ENCODE measurements at regions not wholly inside any gene's neighbourhood (a gene's known extent, or its start where the extent isn't known, plus 50 kb on each side); places are given as distances from the start of the nearest gene placed in this dataset.
"Not testable (repeated sequence)": the region's sequence is repeated elsewhere in the genome, so short reads cannot be mapped to it uniquely, and the experiment has no call there.

DNA sequence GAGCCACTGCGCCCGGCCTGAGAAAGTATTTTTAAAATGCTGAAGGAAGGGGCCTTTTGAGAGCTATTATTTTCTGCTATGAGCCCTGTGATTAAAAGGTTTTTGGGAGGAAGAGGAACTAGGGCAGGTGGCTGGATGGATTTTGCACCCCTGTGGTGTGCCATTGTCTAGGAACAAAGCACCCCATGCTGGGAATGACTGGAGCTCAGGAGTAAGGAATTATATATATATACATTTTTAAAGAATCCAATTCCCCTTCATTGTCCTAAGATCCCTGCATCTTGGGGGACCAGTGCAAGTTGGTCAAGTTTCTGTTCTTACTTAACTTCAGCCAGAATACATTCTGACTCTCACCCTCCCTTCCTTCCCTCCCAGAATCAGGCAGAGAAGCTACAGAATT lies 91.6 kb downstream of the ZNF648 start:
- intact Hi-C loops (cut with micrococcal nuclease) = no loop called here
- Histone ChIP-seq H3K9me2 (ENCODE audit: insufficient read depth) (no peaks in the 10 kb centered on the region), H4K20me1 (ENCODE audit: insufficient read depth) (no peaks in the 10 kb centered on the region), H3K79me2 (ENCODE audit: insufficient read depth, low read length) (no peaks in the 10 kb centered on the region), H2AFZ (ENCODE audit: low read depth, low read length, poor library complexity, severe bottlenecking) (no peak overlapping the region), H3K4me3 (replicated peaks in 1 of 2; ENCODE audit: low read depth in 1 of 2, low read length in 2 of 2) (no peak overlapping the region), H3K9me3 (ENCODE audit: control insufficient read depth in 1 of 2, insufficient read depth in 1 of 2, low read depth in 1 of 2, low read length in 2 of 2) (no peaks in the 10 kb centered on the region), H3K36me3 (ENCODE audit: control insufficient read depth in 1 of 2, insufficient read depth in 2 of 2, low read length in 2 of 2) (no peaks in the 10 kb centered on the region), H3K27ac (ENCODE audit: low read depth, low read length) (no peak overlapping the region), H3K9ac (ENCODE audit: low read length) (no peak overlapping the region), H3K27me3 (ENCODE audit: insufficient read depth, low read length) (no peaks in the 10 kb centered on the region), H3K4me1 (ENCODE audit: control insufficient read depth in 1 of 2, insufficient read depth in 2 of 2, low read length in 2 of 2) (no peaks in the 10 kb centered on the region), H3K4me2 (ENCODE audit: low read length) (no peak overlapping the region)
- no TSS peak for BruUV-seq (replicated peaks)
- DNase-seq (ENCODE audit: low read depth, low spot score) (no peak), ATAC-seq (no peak)
- TF ChIP-seq ELF1 (IDR thresholded peaks at IDR 0.05; ENCODE audit: borderline replicate concordance, low read depth) = no peak
- TF ChIP-seq, protein P1, sequence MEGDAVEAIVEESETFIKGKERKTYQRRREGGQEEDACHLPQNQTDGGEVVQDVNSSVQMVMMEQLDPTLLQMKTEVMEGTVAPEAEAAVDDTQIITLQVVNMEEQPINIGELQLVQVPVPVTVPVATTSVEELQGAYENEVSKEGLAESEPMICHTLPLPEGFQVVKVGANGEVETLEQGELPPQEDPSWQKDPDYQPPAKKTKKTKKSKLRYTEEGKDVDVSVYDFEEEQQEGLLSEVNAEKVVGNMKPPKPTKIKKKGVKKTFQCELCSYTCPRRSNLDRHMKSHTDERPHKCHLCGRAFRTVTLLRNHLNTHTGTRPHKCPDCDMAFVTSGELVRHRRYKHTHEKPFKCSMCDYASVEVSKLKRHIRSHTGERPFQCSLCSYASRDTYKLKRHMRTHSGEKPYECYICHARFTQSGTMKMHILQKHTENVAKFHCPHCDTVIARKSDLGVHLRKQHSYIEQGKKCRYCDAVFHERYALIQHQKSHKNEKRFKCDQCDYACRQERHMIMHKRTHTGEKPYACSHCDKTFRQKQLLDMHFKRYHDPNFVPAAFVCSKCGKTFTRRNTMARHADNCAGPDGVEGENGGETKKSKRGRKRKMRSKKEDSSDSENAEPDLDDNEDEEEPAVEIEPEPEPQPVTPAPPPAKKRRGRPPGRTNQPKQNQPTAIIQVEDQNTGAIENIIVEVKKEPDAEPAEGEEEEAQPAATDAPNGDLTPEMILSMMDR (IDR thresholded peaks at IDR 0.05 in 2 of 3, conservative IDR thresholded peaks at IDR 0.05 in 1 of 3; ENCODE audit: borderline replicate concordance in 1 of 3, insufficient read depth in 1 of 3, low read depth in 2 of 3, low read length in 2 of 3) = no peak
- no peak for TF ChIP-seq ZFX (IDR thresholded peaks at IDR 0.05)
- TF ChIP-seq, protein P2, sequence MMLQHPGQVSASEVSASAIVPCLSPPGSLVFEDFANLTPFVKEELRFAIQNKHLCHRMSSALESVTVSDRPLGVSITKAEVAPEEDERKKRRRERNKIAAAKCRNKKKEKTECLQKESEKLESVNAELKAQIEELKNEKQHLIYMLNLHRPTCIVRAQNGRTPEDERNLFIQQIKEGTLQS (IDR thresholded peaks at IDR 0.05) = no peak
- TF ChIP-seq CBX3 (IDR thresholded peaks at IDR 0.05; ENCODE audit: low read depth) = no peak
- TF ChIP-seq, protein P3, sequence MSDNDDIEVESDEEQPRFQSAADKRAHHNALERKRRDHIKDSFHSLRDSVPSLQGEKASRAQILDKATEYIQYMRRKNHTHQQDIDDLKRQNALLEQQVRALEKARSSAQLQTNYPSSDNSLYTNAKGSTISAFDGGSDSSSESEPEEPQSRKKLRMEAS (IDR thresholded peaks at IDR 0.05) = no peak
- no peak for TF ChIP-seq ZNF274 (IDR thresholded peaks at IDR 0.05; ENCODE audit: low read depth, low read length)
- ChIA-PET CTCF (interaction anchor here (1.0 kb wide), 1 partner anchor 33 kb away, joined by 3 read pairs; no protein-coding TSS in a partner anchor), RAD21 (ENCODE audit: low non-redundant PET in 1 of 2, low total read pairs in 2 of 2, uncharacterized antibody in 2 of 2, unreplicated experiment in 2 of 2) (no interaction called here), POLR2A (no interaction called here)

DNA sequence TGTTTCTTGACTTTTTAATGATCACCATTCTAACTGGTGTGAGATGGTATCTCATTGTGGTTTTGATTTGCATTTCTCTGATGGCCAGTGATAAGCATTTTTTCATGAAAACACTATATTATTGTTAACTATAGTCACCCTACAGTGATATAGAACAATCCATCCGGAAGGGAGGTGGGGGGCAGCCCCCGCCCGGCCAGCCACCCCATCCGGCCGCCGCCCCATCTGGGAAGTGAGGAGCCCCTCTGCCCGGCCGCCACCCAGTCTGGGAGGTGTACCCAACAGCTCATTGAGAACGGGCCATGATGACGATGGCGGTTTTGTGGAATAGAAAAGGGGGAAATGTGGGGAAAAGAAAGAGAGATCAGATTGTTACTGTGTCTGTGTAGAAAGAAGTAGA lies 106.8 kb downstream of the ZNF648 start:
- DNase-seq (ENCODE audit: low read depth, low spot score); ATAC-seq; intact Hi-C loops (cut with micrococcal nuclease); H3K27ac ChIP-seq (ENCODE audit: low read depth, low read length); H3K9me2 ChIP-seq (ENCODE audit: insufficient read depth); H3K27me3 ChIP-seq (ENCODE audit: insufficient read depth, low read length); H3K36me3 ChIP-seq (ENCODE audit: control insufficient read depth in 1 of 2, insufficient read depth in 2 of 2, low read length in 2 of 2); H3K4me2 ChIP-seq (ENCODE audit: low read length); H3K4me3 ChIP-seq (replicated peaks in 1 of 2; ENCODE audit: low read depth in 1 of 2, low read length in 2 of 2); H4K20me1 ChIP-seq (ENCODE audit: insufficient read depth); BruUV-seq (replicated peaks); CTCF ChIA-PET; POLR2A ChIA-PET; RAD21 ChIA-PET (ENCODE audit: low non-redundant PET in 1 of 2, low total read pairs in 2 of 2, uncharacterized antibody in 2 of 2, unreplicated experiment in 2 of 2); H3K79me2 ChIP-seq (ENCODE audit: insufficient read depth, low read length); H3K4me1 ChIP-seq (ENCODE audit: control insufficient read depth in 1 of 2, insufficient read depth in 2 of 2, low read length in 2 of 2); H2AFZ ChIP-seq (ENCODE audit: low read depth, low read length, poor library complexity, severe bottlenecking); H3K9me3 ChIP-seq (ENCODE audit: control insufficient read depth in 1 of 2, insufficient read depth in 1 of 2, low read depth in 1 of 2, low read length in 2 of 2); H3K9ac ChIP-seq (ENCODE audit: low read length): not testable (repeated sequence)

DNA sequence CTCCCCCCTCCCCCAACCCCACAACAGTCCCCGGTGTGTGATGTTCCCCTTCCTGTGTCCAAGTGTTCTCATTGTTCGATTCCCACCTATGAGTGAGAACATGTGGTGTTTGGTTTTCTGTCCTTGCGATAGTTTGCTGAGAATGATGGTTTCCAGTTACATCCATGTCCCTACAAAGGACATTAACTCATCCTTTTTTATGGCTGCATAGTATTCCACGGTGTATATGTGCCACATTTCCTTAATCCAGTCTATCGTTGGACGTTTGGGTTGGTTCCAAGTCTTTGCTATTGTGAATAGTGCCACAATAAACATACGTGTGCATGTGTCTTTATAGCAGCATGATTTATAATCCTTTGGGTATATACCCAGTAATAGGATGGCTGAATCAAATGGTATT lies 107.3 kb downstream of the ZNF648 start:
- ATAC-seq; H3K27me3 ChIP-seq (ENCODE audit: insufficient read depth, low read length); H3K27ac ChIP-seq (ENCODE audit: low read depth, low read length); H3K9ac ChIP-seq (ENCODE audit: low read length); BruUV-seq (replicated peaks); CTCF ChIA-PET; DNase-seq (ENCODE audit: low read depth, low spot score); H3K36me3 ChIP-seq (ENCODE audit: control insufficient read depth in 1 of 2, insufficient read depth in 2 of 2, low read length in 2 of 2); H2AFZ ChIP-seq (ENCODE audit: low read depth, low read length, poor library complexity, severe bottlenecking); H3K4me2 ChIP-seq (ENCODE audit: low read length); intact Hi-C loops (cut with micrococcal nuclease); RAD21 ChIA-PET (ENCODE audit: low non-redundant PET in 1 of 2, low total read pairs in 2 of 2, uncharacterized antibody in 2 of 2, unreplicated experiment in 2 of 2); H3K4me1 ChIP-seq (ENCODE audit: control insufficient read depth in 1 of 2, insufficient read depth in 2 of 2, low read length in 2 of 2); H4K20me1 ChIP-seq (ENCODE audit: insufficient read depth); H3K9me2 ChIP-seq (ENCODE audit: insufficient read depth); H3K4me3 ChIP-seq (replicated peaks in 1 of 2; ENCODE audit: low read depth in 1 of 2, low read length in 2 of 2); H3K79me2 ChIP-seq (ENCODE audit: insufficient read depth, low read length); POLR2A ChIA-PET; H3K9me3 ChIP-seq (ENCODE audit: control insufficient read depth in 1 of 2, insufficient read depth in 1 of 2, low read depth in 1 of 2, low read length in 2 of 2): not testable (repeated sequence)
